Loucy (cell line): ENCODE measurements at regions not wholly inside any gene's neighbourhood (a gene's known extent, or its start where the extent isn't known, plus 50 kb on each side); places are given as distances from the start of the nearest gene placed in this dataset.

Experiments
- EZH2phosphoT487 ChIP-seq: fragments of 200-600 bp; IDR thresholded peaks from 2 replicates; pipeline ENCODE4 v1.6.1; 2018; ENCODE audit warnings: antibody characterized with exemption, mild to moderate bottlenecking, moderate library complexity, borderline replicate concordance
- TF ChIP-seq, protein P1 (sequence below): fragments of 200-600 bp; sonication (generic); conservative IDR thresholded peaks from 2 replicates; pipeline ENCODE4 v1.5.1; 2014; ENCODE audit warnings: mild to moderate bottlenecking, antibody characterized with exemption, low read length

DNA sequence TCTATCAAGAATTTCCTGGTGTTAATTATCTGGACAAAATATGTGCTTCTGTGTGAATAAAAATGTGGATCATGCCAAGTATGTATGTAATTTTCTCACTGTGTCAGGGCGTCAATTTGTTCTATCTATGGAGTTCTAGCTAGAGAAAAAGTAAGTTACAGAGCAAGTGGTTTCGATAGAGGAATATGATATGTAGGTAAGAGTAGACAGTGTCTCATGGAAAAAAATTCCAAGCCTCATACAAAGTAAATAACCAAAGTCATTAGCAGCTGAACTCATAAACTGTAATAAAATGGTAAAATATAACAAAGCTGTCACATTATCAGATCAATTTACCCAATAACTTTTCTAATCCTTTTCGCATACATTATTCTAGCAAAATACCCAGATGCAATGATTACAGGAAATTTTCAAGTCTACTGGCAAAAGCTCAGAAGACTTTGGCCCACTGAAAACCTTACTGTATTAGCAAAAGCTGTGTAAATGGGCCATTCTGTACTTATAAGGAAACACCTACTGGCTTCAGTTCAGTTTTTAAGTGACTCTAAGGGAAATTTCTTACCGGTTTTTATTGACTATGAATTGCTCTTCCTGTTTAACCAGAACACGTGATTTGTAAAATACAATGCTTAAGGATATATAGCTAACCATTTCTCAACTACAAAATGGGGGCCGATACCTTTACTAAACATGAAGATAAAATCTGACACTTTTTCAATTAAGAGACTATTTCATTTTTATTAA is 121.0 kb upstream of the ARSJ start:
- TF ChIP-seq, protein P1, sequence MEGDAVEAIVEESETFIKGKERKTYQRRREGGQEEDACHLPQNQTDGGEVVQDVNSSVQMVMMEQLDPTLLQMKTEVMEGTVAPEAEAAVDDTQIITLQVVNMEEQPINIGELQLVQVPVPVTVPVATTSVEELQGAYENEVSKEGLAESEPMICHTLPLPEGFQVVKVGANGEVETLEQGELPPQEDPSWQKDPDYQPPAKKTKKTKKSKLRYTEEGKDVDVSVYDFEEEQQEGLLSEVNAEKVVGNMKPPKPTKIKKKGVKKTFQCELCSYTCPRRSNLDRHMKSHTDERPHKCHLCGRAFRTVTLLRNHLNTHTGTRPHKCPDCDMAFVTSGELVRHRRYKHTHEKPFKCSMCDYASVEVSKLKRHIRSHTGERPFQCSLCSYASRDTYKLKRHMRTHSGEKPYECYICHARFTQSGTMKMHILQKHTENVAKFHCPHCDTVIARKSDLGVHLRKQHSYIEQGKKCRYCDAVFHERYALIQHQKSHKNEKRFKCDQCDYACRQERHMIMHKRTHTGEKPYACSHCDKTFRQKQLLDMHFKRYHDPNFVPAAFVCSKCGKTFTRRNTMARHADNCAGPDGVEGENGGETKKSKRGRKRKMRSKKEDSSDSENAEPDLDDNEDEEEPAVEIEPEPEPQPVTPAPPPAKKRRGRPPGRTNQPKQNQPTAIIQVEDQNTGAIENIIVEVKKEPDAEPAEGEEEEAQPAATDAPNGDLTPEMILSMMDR: no peak
- no peak for TF ChIP-seq EZH2phosphoT487
